HUES64 (cell line): ENCODE measurements at regions not wholly inside any gene's neighbourhood (a gene's known extent, or its start where the extent isn't known, plus 50 kb on each side); places are given as distances from the start of the nearest gene placed in this dataset.
"Not testable (repeated sequence)": the region's sequence is repeated elsewhere in the genome, so short reads cannot be mapped to it uniquely, and the experiment has no call there.

Experiments used
- H3K27ac ChIP-seq: 2 replicates; pipeline ENCODE4 v1.7.0; 2013; ENCODE audit warnings: low read depth, low read length, inconsistent platforms
- H3K27me3 ChIP-seq: 2 replicates; pipeline ENCODE4 v1.6.1; 2013; ENCODE audit warnings: mild to moderate bottlenecking, low read length; ENCODE audit not compliant: insufficient read depth
- H3K36me3 ChIP-seq: 2 replicates; pipeline ENCODE4 v1.6.1; 2013; ENCODE audit warnings: mild to moderate bottlenecking, low read length; ENCODE audit not compliant: insufficient read depth
- H3K4me1 ChIP-seq: 2 replicates; pipeline ENCODE4 v1.6.1; 2013; ENCODE audit warnings: mild to moderate bottlenecking, low read length, moderate library complexity; ENCODE audit not compliant: insufficient read depth
- H3K4me3 ChIP-seq: 2 replicates; pipeline ENCODE4 v1.5.1; 2013; ENCODE audit warnings: mild to moderate bottlenecking, low read length, moderate library complexity
- H3K9ac ChIP-seq: 2 replicates; pipeline ENCODE4 v1.6.1; 2013; ENCODE audit warnings: mild to moderate bottlenecking, low read depth, low read length
- H3K9me3 ChIP-seq: 2 replicates; pipeline ENCODE4 v1.6.1; 2013; ENCODE audit warnings: low read depth, low read length; ENCODE audit not compliant: insufficient read depth
- WGBS: fragments of 150-250, 120-280 bp; methylation state at CpG from one replicate; pipeline ENCODE4 v1.1.7; 2013; ENCODE audit warnings: missing lambda C conversion rate; 5-methylcytosine and 5-hydroxymethylcytosine counted together

DNA sequence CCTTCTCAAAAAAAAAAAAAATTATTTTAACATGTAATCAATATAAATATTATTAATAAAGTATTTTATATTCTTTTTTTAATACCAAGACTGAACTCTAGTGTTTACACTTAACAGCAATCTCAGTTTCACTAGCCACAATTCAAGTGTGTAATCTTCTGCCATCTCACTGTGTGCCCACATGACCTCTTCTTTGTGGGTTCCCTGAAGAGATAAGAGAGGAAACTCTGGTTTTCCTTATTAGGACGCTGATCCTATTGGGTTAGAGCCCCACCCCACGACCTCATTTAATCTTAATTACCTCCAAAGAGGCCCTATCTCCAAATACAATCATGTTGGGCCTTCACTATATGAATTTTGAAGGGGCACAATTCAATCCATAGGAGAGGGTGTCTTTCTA lies 177.6 kb downstream of the STK31 start:
- Histone ChIP-seq H3K9ac (no peak overlapping the region), H3K9me3 (no peaks in the 10 kb centered on the region), H3K4me3 (no peak overlapping the region), H3K4me1 (no peaks in the 10 kb centered on the region), H3K36me3 (no peaks in the 10 kb centered on the region), H3K27ac (no peak overlapping the region), H3K27me3 (no peaks in the 10 kb centered on the region)
- 83% methylated on average over 2 of the region's 2 CpGs for WGBS

DNA sequence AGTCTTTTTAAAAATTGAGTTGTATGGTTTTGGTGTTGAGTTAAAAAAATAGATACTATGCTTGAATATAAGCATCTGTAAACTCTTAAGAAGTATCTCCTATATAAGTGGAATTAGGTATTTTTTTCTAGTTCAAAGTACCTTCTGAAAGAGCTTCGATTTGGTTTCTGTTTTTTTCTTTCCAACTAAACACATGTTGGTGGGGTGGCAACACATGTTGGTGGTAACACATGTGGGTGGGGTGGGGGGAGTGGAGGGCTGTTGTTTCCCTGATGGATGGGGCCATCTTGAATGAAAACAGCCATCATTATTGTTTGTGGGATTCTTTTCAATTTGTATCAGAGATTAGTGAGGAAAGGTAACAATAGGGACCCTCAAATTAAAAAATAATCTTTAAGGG lies 178.9 kb downstream of the STK31 start:
- Histone ChIP-seq H3K36me3 (no peaks in the 10 kb centered on the region), H3K27me3 (no peaks in the 10 kb centered on the region), H3K9me3 (no peaks in the 10 kb centered on the region), H3K9ac (no peak overlapping the region), H3K27ac (no peak overlapping the region), H3K4me1 (no peaks in the 10 kb centered on the region; the same call in 1 of the 2 replicates), H3K4me3 (no peak overlapping the region)
- 88% methylated on average over 1 of the region's 1 CpG for WGBS

DNA sequence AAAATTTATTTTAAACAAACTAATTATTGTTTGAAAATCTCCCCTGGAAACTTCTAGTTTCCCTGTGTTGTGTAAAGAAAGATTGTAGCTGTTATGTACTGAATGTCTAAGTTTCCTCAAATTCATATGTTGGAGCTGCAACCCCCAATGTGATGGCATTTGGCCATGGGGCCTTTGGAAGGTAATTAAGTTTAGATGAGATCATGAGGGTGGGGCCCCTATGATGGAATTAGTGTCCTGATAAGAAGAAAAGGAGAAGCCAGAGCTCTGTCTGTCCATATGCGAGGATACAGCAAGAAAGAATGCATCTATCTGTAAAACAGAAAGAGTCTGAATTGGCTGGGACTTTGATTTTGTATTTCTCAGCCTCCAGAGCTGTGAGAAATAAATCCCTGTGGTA lies 179.5 kb downstream of the STK31 start:
- WGBS, result 93% methylated on average over 1 of the region's 1 CpG
- no peaks in the 10 kb centered on the region; the same call in 1 of the 2 replicates for H3K4me1 ChIP-seq
- no peaks in the 10 kb centered on the region for H3K9me3 ChIP-seq
- H3K27me3 ChIP-seq, result no peaks in the 10 kb centered on the region
- H3K27ac ChIP-seq, result no peak overlapping the region
- no peak overlapping the region for H3K4me3 ChIP-seq
- H3K36me3 ChIP-seq, result no peaks in the 10 kb centered on the region
- no peak overlapping the region for H3K9ac ChIP-seq

DNA sequence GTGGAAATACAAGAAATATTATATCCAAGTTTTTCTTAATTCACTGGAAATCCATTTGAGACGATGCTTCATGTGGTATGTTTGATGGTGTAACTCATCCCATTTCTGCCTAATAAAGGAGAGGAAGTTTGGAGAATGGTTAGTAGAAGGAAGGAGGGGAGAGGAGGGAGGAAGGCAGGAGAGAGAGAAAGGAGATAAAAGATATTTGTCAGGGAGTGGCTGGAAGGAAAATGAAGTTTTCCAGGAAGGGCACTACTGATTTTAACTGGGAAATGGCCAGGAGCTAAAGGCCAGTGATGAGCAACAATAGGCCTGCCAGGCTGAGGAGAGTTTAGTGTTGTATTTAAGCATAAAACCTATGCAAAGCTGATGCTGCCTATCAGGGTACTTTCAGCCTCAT lies 182.0 kb downstream of the STK31 start:
- Histone ChIP-seq H3K4me3 (no peak overlapping the region), H3K9ac (no peak overlapping the region), H3K27ac (no peak overlapping the region), H3K4me1 (no peaks in the 10 kb centered on the region; the same call in 1 of the 2 replicates), H3K27me3 (no peaks in the 10 kb centered on the region), H3K9me3 (no peaks in the 10 kb centered on the region), H3K36me3 (no peaks in the 10 kb centered on the region)
- WGBS, result 91% methylated on average over 1 of the region's 1 CpG

DNA sequence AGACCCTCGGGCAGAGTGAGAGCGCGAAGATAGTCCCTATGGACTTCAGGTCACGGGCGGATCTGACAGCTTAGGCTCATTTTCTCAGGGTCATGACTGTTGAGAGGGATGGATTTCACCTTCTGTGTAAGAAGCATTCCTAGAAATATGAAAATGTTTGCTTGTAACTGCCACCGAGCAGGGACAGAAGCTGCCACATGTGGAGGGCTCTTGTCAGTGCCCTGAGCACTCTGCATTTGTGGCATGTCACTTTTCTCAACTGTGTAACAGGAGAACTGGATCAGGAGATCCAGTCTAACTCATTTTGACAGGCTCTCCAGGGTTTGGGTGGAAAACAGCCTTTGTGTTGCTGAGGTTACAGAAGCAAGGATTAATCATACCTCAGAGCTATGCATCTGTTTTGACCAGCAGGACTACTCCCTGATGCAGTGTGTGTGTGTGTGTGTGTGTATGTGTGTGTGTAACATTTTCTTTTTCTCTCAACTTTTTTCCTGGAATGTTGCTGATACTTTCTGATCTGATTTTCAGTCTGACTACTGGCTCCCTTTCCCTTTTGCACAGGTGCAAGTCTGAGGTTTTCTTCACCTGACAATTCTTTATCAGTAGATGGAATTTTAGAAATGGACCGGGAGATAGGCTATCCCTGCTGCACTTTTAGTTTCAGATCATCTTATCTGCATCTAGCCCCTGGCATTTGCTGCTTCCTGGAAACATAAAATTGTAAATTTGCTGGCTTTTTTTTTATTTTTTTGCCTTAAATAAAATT lies 183.3 kb downstream of the STK31 start:
- 92% methylated on average over 7 of the region's 7 CpGs for WGBS
- H3K27ac ChIP-seq, result no peak overlapping the region
- no peaks in the 10 kb centered on the region for H3K27me3 ChIP-seq
- no peaks in the 10 kb centered on the region for H3K9me3 ChIP-seq
- no peak overlapping the region for H3K4me3 ChIP-seq
- no peaks in the 10 kb centered on the region for H3K36me3 ChIP-seq
- no peaks in the 10 kb centered on the region; the same call in 1 of the 2 replicates for H3K4me1 ChIP-seq
- H3K9ac ChIP-seq, result no peak overlapping the region

DNA sequence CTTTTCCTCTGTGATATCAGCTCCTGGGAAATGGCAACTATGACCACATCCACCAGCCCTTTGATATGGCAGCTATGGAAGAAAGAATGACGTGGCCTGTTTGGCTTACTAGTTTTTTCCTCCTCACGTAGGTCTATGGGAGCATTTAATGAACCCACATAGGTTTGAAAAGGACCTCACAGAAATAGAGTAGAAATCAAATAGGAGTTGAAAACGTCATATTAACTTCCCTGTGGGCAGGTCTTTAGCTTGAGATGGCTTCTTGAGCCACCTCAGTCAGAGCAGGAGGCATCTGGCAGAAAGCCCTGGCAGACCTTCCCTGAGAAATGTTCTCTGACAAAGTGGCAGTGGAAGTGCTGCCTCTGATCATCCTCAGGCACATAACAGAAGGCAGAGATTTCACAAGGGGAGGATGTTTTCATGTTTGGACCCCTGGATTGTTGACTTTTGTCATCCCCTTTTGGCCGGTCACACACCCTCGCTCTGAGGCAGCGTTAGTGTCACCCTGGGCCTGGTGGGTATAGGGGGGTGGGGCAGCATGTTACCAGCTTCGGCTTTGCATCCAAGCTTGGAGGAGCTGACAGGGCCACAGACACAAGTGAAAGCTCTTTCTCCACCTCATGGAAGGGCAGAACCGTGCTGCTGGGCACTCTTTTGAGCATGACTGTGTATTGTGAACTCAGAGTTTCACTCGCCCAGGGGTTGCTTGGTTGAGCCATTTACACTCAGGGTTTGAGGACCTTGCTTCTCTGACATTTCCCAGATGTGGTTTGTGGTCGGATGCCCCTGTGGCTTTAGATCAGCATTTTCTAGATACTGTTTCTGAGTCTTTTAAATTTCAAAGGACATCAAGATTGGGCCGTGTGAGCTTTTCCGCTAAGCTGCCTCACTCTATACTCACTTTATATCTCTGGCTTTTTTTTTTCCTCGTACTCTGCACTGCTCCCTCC lies 184.2 kb downstream of the STK31 start:
- no peak overlapping the region for H3K27ac ChIP-seq
- no peaks in the 10 kb centered on the region for H3K9me3 ChIP-seq

DNA sequence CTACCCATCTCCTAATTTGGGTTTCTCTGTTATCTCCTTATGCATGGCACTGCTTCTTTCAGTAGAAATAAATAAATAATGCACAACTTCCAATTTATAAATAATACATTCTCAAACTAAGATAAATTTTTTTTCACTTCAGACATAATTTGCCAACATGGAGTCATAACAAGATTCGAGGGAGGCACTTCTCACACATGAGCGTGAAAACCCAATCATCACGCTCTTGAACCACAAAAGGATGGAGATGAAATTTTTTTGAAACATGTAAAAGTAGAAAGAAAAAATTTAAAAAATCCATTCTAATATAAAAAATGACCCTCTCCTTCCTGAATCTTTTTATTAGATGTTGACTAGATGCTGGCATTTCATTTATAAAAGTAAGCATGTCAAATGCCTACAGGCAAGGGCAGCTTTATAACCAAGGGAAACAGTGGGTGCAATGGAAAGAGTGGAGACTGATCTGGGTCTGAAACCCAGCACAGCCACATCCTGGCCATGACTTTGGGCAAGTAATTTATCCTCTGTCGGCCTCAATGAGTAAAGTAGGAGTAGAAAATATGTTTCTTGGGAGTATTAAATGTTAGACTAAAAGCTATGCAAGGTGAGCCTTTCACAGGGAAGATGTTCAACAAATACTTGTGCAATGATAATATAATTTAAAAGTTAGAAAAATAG lies 185.0 kb downstream of the STK31 start:
- H3K27ac ChIP-seq, result no peak overlapping the region
- 97% methylated on average over 2 of the region's 4 CpGs for WGBS
- H3K4me1 ChIP-seq, result no peaks in the 10 kb centered on the region; the same call in 1 of the 2 replicates
- H3K9me3 ChIP-seq, result no peaks in the 10 kb centered on the region
- H3K36me3 ChIP-seq, result no peaks in the 10 kb centered on the region
- H3K9ac ChIP-seq, result no peak overlapping the region
- no peaks in the 10 kb centered on the region for H3K27me3 ChIP-seq
- H3K4me3 ChIP-seq, result no peak overlapping the region

More for the DNA sequence above, 184.2 kb downstream of the STK31 start:
- Histone ChIP-seq H3K27me3 (no peaks in the 10 kb centered on the region), H3K36me3 (no peaks in the 10 kb centered on the region), H3K4me1 (no peaks in the 10 kb centered on the region; the same call in 1 of the 2 replicates), H3K4me3 (no peak overlapping the region), H3K9ac (no peak overlapping the region)
- WGBS, result 83% methylated on average over 13 of the region's 13 CpGs

DNA sequence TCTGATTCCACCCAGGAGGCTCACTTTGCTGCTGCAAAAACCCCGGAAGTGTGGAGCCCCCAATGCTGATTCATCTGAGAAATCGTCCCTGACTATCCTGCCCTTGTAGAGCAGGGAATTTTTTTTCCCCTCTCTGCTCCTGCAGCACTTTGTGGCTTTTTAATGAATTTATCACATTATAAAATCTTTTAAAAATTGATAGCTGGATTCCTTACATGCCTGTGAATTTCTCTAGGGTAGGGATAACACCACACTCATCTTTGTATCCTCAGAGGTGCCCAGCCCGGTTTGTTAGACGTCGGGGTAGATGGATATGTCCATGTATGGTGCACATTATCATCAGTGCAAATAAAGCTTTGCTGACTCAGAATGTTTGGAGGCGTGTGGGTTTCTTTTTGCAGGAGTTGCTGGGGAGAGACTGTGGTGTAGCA lies 185.7 kb downstream of the STK31 start:
- Histone ChIP-seq H3K4me3 (no peak overlapping the region), H3K27me3 (no peaks in the 10 kb centered on the region), H3K9me3 (no peaks in the 10 kb centered on the region), H3K36me3 (no peaks in the 10 kb centered on the region), H3K27ac (no peak overlapping the region), H3K4me1 (no peaks in the 10 kb centered on the region; the same call in 1 of the 2 replicates), H3K9ac (no peak overlapping the region)
- 87% methylated on average over 6 of the region's 6 CpGs for WGBS

DNA sequence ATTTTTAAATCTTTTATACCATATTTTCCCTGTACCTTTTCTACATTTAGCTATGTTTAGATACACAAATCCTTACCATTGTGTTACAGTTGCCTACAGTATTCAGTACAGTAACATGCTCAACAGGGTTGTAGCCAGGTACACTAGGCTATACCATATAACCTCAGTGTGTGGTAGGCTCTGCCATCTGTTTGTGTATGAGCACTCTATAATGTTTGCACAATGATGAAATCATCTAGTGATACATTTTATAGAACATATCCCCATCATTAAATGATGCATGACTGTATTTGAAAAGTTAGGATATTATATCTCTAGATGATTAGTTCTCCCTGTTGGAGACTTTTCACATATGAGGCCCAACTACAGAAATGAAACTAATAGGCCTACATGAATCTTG lies 188.6 kb downstream of the STK31 start:
- no peaks in the 10 kb centered on the region for H3K9me3 ChIP-seq
- H3K36me3 ChIP-seq, result no peaks in the 10 kb centered on the region
- H3K4me1 ChIP-seq, result no peaks in the 10 kb centered on the region
- H3K4me3 ChIP-seq, result no peak overlapping the region
- no peaks in the 10 kb centered on the region for H3K27me3 ChIP-seq
- no peak overlapping the region for H3K27ac ChIP-seq
- H3K9ac ChIP-seq, result no peak overlapping the region

DNA sequence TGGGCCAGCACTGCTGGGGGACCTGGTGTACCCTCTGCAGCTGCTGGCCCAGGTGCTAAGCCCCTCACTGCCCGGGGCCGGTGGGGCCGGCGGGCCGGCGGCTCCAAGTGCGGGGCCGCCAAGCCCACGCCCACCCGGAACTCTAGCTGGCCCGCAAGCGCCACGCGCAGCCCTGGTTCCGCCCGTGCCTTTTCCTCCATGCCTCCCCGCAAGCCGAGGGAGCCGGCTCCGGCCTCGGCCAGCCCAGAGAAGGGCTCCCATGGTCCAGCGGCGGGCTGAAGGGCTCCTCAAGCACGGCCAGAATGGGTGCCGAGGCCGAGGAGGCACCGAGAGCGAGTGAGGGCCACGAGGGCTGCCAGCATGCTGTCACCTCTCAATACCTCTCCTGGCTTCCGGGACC lies 194.9 kb downstream of the STK31 start:
- not testable (repeated sequence) for H3K4me3 ChIP-seq, H3K9ac ChIP-seq, H3K27me3 ChIP-seq, H3K36me3 ChIP-seq, H3K4me1 ChIP-seq, H3K9me3 ChIP-seq, H3K27ac ChIP-seq
- WGBS, result 97% methylated on average over 30 of the region's 30 CpGs

DNA sequence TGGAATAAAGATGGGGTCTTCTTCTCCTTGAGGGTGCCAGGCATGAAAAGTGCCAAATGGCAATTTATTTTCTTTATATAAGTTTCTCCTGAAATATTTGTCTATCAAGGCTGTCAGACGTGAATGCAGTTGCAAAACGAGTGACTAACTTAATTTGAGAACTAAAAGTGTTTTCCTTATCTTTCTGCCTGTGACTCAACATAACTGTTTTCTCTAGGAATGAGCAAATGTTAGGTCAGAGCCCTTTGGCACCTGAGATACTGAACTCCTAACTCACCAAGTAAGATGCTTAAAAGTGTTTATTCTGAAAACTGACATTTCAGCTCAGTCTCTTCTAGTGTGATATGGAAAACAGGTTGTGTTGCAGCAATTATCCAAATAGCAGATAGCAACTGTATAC lies 197.0 kb downstream of the STK31 start:
- Histone ChIP-seq H3K4me3 (no peak overlapping the region), H3K9ac (no peak overlapping the region), H3K36me3 (no peaks in the 10 kb centered on the region), H3K27ac (no peak overlapping the region), H3K27me3 (no peaks in the 10 kb centered on the region), H3K9me3 (no peaks in the 10 kb centered on the region), H3K4me1 (no peaks in the 10 kb centered on the region)
- WGBS, result 81% methylated on average over 2 of the region's 2 CpGs
